Liver (tissue), 8 donors: ENCODE measurements at regions not wholly inside any gene's neighbourhood (a gene's known extent, or its start where the extent isn't known, plus 50 kb on each side); places are given as distances from the start of the nearest gene placed in this dataset.

Experiments used
- DNase-seq: peaks from one replicate; pipeline ENCODE4 v3.0.0-alpha.2; 2017; ENCODE audit warnings: low spot score
- H3K27ac ChIP-seq, 2 donors: one replicate each; pipeline ENCODE4 v1.7.0; 2013; ENCODE audit warnings: inconsistent platforms in 2 of 2, low read length in 2 of 2, control low read depth in 1 of 2, low read depth in 1 of 2, mild to moderate bottlenecking in 1 of 2
- H3K27me3 ChIP-seq, 4 donors: one replicate each; pipeline versions ENCODE4 v1.6.1 to v1.7.0; 2013; ENCODE audit warnings: low read length in 3 of 4, inconsistent platforms in 1 of 4, mild to moderate bottlenecking in 1 of 4, moderate library complexity in 1 of 4; ENCODE audit not compliant: control insufficient read depth in 4 of 4, insufficient read depth in 4 of 4
- H3K36me3 ChIP-seq, 4 donors: one replicate each; pipeline versions ENCODE4 v1.6.1 to v1.7.0; 2013; ENCODE audit warnings: low read length in 3 of 4, mild to moderate bottlenecking in 3 of 4, low read depth in 1 of 4, moderate library complexity in 1 of 4; ENCODE audit not compliant: control insufficient read depth in 4 of 4, insufficient read depth in 3 of 4
- H3K4me1 ChIP-seq, 4 donors: one replicate each; pipeline versions ENCODE4 v1.6.1 to v1.7.0; 2013; ENCODE audit warnings: low read length in 3 of 4, mild to moderate bottlenecking in 3 of 4, moderate library complexity in 1 of 4; ENCODE audit not compliant: control insufficient read depth in 4 of 4, insufficient read depth in 4 of 4
- H3K4me3 ChIP-seq, 3 donors: one replicate each; pipeline versions ENCODE4 v1.6.1 to v1.7.0; 2013; ENCODE audit warnings: low read length in 3 of 3, control low read depth in 1 of 3, low read depth in 1 of 3, mild to moderate bottlenecking in 1 of 3
- H3K9ac ChIP-seq, 2 donors: one replicate each; pipeline ENCODE4 v1.7.0; 2013; ENCODE audit warnings: low read length in 2 of 2, mild to moderate bottlenecking in 2 of 2, moderate library complexity in 2 of 2, control low read depth in 1 of 2, low read depth in 1 of 2
- H3K9me3 ChIP-seq, 4 donors: one replicate each; pipeline versions ENCODE4 v1.6.1 to v1.7.0; 2013; ENCODE audit warnings: low read length in 3 of 4; ENCODE audit not compliant: control insufficient read depth in 4 of 4
- ATF3 ChIP-seq: IDR thresholded peaks from 2 replicates; pipeline ENCODE4 v1.6.1; 2016; ENCODE audit warnings: antibody characterized with exemption
- CTCF ChIP-seq: fragments of 150-350 bp; IDR thresholded peaks from 2 replicates; pipeline ENCODE4 v1.5.1; 2017; ENCODE audit warnings: improper control_type of control experiment, low read depth, low read length; ENCODE audit not compliant: missing input control
- EGR1 ChIP-seq, 2 donors: IDR thresholded peaks; 2 replicates each; pipeline ENCODE4 v1.6.1; 2016 to 2018; ENCODE audit warnings: antibody characterized with exemption in 2 of 2, low read depth in 2 of 2
- FOXA1 ChIP-seq: IDR thresholded peaks from 2 replicates; pipeline ENCODE4 v1.6.1; 2016; ENCODE audit warnings: antibody characterized with exemption
- FOXA2 ChIP-seq: IDR thresholded peaks from 2 replicates; pipeline ENCODE4 v1.6.1; 2016; ENCODE audit warnings: antibody characterized with exemption
- HNF4A ChIP-seq, 2 donors: conservative IDR thresholded peaks; 2 replicates each; pipeline ENCODE4 v1.6.1; 2016; ENCODE audit warnings: antibody characterized with exemption in 2 of 2, mild to moderate bottlenecking in 2 of 2
- MAX ChIP-seq: IDR thresholded peaks from 2 replicates; pipeline ENCODE4 v1.6.1; 2016; ENCODE audit warnings: antibody characterized with exemption
- RAD21 ChIP-seq, 2 donors: IDR thresholded peaks; 2 replicates each; pipeline ENCODE4 v1.6.1; 2016; ENCODE audit warnings: antibody characterized with exemption in 2 of 2, mild to moderate bottlenecking in 2 of 2
- TAF1 ChIP-seq: conservative IDR thresholded peaks from 2 replicates; pipeline ENCODE4 v1.6.1; 2016; ENCODE audit warnings: antibody characterized with exemption, mild to moderate bottlenecking
- YY1 ChIP-seq: IDR thresholded peaks from 2 replicates; pipeline ENCODE4 v1.6.1; 2016; ENCODE audit warnings: antibody characterized with exemption, mild to moderate bottlenecking
- ZBTB33 ChIP-seq: IDR thresholded peaks from 2 replicates; pipeline ENCODE4 v1.6.1; 2016; ENCODE audit warnings: antibody characterized with exemption
- WGBS: extraction: QIAGEN DNeasy Blood & Tissue Kit; methylation state at CpG from one replicate; pipeline ENCODE4 v1.1.7; 2013; 5-methylcytosine and 5-hydroxymethylcytosine counted together
- donor health status: healthy.
- donor health status: healthy.
- donor health status: healthy.
- donor health status: healthy.
- donor health status: healthy.

- H3K27me3 ChIP-seq, result no peaks in the 10 kb centered on the region
- H3K36me3 ChIP-seq, result no peaks in the 10 kb centered on the region
- no peak overlapping the region for H3K9ac ChIP-seq
- H3K4me1 ChIP-seq, result no peaks in the 10 kb centered on the region
- DNase-seq, result no peak
- H3K4me3 ChIP-seq, result no peak overlapping the region
- no peak overlapping the region for H3K27ac ChIP-seq
- H3K9me3 ChIP-seq, result no peaks in the 10 kb centered on the region
- TF ChIP-seq YY1 (no peak), ZBTB33 (no peak), TAF1 (no peak), MAX (no peak), FOXA1 (no peak), CTCF (no peak), RAD21 (IDR thresholded peaks at IDR 0.05) (no peak), HNF4A (conservative IDR thresholded peaks at IDR 0.05) (no peak)
Measured at GRCh38 chr3:168407381-168407780, 311.7 kb upstream of the GOLIM4 start.

GRCh38 chr3:168405288-168405687 is 309.6 kb upstream of the GOLIM4 start:
- no peaks in the 10 kb centered on the region for H3K4me1 ChIP-seq
- no peak overlapping the region for H3K9ac ChIP-seq
- H3K36me3 ChIP-seq, result no peaks in the 10 kb centered on the region
- no peaks in the 10 kb centered on the region for H3K27me3 ChIP-seq
- no peak for TF ChIP-seq MAX
- no peak for TF ChIP-seq EGR1 (IDR thresholded peaks at IDR 0.05; ENCODE audit: low read depth in 2 of 2)
- no peak for TF ChIP-seq ATF3
- TF ChIP-seq FOXA2, result no peak
- no peak for TF ChIP-seq CTCF
- no peaks in the 10 kb centered on the region for H3K9me3 ChIP-seq
- 97% methylated on average over 1 of the region's 1 CpG for WGBS
- no peak for DNase-seq
- H3K27ac ChIP-seq, result no peak overlapping the region
- no peak overlapping the region for H3K4me3 ChIP-seq
